SW 1271 (cell line): ENCODE measurements at regions not wholly inside any gene's neighbourhood (a gene's known extent, or its start where the extent isn't known, plus 50 kb on each side); places are given as distances from the start of the nearest gene placed in this dataset.

Experiments
- DNase-seq, 2 experiments: peaks; one replicate each; lab custom pipeline; 2025; lab: John Stamatoyannopoulos, UW

DNA sequence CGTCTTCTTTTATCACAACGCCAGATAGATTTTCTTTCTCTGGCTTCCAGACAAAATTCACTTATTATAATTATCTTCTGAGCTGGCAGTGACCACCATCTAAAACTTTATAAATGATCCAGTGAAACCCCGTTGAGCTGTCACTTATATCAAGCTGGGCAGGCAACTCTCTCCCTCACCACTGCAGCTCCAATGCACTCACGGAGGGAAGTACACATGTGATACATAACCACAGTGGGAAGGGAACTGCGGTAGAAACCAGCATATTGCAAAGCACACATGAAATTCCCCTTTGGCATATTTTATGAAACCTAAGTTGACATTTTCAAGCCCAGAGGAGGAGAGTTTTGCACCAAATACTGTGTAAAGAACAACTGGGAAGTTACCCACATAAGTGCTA is 536.9 kb downstream of the HACE1 start:
- no peak for DNase-seq

DNA sequence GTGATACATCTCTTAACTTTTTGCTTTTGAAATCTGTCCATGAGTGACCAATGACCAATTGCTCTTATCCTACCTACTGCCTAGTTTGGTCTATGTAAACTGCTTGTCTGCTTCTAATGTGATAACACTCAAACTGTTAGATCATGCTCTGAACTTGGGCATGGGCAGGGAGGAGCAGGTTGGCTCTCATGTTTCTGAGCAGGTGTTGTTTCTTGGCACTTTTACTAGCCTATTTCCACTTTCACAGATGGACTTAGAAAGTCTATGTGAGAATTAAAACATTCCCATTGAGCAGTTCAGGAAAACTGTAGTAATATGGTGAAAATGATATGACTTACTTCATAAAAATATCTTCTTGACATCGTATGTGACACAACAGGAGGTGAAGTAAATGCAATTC is 538.4 kb downstream of the HACE1 start:
- no peak for DNase-seq

DNA sequence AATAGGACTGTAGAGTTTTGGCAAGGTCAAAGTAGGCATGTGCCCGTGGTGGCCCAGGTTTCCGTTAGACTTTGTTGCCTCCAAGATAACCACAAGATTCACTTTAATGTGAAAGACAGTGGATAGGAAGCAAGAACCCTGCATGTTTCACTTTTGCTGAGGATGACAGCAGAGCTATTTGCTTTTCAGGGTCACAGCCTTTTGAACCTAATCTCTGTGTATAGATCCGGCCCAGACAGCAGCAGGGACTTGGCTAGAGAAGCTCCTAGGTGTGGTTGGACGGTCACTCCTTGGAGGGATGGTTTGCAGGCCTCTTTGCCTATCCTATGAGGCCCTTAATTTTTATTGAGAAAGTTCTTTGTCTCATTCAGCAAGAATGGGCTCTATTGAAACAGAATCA is 538.8 kb downstream of the HACE1 start:
- DNase-seq = no peak

DNA sequence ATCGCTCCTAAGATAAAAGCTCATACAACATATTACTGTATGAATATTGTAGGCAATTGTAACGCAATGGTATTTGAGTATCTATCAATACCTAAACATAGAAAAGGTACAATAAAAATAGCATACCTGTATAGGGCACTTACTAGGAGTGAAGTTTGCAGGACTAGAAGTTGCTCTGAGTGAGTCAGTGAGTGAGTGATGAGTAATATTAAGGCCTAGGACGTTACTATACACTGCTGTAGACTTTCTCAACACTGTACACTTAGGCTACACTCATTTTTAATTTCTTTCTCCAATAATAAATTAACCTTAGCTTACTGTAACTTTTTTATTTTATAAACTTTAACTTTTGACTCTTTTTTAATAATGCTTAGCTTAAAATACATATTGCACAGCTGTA is 546.9 kb downstream of the HACE1 start:
- no peak for DNase-seq

DNA sequence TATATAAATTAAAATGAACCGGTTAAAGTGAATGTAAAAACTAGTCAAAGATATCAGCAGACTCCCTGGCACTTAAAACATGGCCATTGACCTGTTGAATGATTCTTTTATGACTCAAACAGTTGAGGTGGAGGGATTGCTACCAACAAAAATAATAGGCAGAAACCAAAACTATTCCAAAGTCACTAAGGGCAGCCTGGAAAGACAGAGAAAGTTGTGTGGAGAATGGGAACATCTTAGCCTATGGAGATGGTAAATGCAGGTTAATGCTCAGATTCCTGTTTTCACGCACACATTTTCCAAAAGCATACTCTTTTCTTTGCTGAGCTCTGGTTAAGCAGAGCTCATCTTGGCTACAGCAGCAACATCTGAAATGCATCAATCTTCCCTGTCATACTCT is 553.5 kb downstream of the HACE1 start:
- DNase-seq = no peak

DNA sequence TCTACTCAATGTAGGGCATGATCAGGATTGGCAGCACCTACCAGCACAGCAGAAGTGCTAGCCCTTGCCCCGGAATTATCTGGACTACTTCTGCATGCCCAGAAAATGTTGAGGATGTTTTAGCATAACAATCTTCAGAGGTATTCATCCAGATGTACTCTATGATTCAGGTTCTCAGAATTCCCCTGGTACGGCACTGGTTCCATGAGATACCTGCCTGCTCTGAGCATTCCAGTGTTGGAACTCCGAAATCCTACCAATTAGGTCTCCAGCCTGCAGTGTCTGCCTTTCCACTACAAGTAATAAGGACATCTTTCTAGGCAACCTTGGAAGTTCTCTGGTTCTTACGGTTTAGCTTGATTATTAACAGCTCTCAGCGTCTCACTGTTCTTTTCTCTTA is 554.5 kb downstream of the HACE1 start:
- DNase-seq = no peak

DNA sequence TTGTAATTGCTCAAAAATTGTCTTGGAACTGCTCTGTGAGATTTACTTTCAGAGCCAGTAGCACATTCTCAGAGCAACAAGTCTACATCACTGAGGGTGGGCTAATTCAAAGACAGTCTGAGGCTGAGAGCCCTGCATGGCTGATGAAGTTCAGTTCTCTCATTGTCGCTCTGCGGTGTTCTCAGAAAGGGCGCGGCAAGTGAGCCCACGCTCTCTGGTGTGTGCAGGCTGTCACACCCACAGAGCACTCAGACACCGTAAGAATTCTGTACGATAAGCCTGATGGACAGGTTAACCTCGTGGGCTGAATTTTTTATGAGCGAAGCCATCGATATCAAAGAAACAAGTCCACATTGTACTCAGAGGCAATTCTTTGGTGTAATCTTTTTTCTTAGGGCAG is 557.8 kb downstream of the HACE1 start:
- no peak for DNase-seq

DNA sequence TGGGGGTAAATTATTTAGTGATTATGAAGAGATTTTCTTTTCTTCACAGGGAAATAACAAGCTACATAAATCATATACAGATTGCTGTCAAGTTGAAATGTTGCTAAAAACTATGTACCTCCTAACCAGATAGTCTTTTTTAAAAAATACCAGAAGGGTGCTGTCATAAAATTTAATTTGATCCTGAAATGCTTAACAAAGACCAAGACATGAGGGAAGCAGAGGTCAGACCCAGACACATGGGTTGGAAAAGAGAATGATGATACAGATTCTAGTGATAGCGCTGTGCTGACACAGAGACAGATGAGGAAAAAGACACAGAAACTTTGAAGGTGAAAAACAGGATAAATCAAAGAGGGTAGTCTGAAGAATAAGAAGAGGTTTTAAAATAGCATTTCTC is 573.1 kb downstream of the HACE1 start:
- no peak for DNase-seq

DNA sequence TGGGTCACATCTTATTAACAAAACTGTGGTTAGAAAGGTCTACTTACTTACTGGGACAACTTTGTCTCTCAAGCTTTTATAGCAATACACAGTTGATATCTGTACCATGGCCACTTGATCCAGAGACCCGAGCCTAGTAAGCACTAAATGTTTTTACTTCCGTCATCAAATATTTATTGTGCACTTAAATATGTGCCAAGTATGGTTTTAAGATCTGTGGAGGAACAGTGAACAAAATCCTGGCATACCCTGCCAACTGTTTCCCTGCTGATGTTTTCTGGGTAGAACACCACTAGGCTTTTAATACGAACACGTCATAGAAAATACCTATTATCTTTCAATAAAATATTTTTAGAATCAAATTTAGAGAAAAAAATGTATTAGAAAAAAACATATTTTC is 574.8 kb downstream of the HACE1 start:
- DNase-seq = no peak

DNA sequence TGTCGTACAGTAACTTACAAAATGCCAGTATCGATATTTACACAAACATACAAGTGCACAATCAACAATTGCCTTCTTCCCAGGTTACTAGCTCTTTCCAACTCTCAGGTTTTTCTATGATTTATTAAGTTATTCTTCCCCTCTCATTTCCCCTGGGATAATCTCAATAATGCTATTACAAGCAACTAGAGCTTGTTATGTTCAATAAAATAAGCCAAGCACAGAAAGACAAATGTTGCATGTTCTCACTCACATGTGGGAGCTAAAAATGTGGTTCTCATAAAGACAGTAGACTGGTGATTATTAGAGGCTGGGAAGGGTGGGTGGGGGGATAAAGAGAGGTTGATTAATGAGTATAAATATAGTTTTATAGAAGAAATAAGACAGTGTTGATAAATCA is 577.1 kb downstream of the HACE1 start:
- no peak for DNase-seq

DNA sequence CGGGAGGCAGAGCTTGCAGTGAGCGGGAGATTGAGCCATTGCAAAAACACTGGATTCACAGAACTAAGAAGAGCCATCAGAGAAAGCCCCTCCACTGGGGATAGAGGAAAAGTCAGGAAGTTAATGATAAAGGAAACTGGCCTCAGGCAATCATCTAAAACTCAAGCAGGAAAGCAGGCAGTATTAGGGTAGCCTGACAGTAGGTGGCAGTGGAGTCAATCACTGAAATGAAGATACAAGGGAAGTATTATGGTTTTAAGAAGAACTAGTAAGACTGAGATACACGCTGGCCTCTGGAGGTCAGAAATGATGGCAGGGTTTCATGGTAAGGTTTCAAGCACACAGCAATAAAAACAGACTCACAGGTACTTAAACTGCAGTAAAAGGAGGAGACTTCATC is 578.3 kb downstream of the HACE1 start:
- no peak for DNase-seq

DNA sequence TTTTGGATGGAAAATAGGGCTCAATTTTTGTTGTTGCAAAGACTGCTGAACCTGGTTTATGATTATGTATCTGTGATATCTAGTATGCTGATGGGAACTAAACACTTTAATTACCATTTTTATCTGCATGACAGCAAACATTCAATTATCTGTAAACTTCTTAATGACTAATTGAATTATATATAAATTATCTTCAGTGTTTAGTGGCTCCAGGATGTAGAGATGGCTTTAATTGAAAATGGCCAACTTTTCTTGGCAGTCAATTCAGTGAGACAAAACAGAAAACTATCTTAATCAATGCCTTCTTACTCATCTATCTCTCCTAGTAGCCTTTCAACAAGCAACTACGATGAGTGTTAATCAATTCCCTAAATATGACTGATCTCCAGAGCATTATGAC is 591.3 kb downstream of the HACE1 start:
- DNase-seq = no peak

DNA sequence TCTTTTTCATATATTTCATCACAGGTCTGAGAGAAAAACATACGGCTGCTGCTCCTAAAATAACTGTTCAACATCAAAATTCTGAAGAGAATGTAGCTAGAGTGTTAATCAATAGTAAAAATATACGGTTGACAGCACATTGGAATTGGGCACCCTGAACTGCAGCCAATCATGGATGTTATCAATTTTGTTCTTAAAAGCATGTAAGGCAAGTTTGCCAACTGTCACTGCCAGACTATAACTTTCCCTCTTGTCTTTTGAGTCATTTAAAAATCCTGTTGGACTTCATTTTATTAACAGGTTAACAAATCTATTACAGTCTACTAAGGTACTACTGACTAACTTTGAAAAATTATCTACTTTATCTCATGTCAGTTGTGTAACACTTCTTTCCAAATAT is 592.8 kb downstream of the HACE1 start:
- DNase-seq = no peak

DNA sequence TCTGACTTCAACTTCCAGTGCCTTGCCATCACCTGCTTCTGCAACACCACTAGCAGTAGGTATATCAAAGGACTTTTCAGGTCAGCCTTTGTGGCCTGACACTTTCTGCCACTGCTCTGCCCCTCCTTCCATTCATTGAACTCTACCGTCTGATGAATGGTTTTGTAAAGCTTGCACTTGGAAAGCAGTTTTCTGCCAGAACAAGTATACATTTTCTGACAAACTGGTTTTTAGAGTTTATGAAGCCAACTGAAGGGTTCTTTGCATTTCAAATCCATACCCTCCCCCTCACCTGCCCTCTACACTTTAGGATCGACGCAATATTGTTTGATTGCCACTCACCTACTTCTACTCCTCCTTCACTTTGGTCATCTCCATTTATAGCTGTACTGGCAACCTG is 603.1 kb downstream of the HACE1 start:
- no peak for DNase-seq

DNA sequence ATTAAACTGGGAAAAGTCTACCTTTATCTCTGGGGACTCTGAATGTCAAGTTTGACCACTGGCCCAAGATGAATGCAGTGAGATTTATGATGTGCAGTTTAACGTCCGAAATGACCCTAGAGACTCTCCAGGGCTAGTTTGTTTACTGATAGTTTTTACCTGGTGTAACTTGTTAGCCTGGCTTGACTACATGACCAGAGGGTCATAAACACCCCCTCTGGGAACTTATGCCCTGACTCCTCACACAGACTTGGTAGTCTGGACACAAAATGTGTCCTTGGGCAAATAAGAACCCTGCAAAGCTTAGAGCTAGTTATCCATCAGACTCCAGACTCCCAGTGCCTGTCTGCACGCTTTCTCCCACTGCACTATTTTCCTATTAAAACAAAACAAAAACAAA is 606.5 kb downstream of the HACE1 start:
- DNase-seq = no peak

DNA sequence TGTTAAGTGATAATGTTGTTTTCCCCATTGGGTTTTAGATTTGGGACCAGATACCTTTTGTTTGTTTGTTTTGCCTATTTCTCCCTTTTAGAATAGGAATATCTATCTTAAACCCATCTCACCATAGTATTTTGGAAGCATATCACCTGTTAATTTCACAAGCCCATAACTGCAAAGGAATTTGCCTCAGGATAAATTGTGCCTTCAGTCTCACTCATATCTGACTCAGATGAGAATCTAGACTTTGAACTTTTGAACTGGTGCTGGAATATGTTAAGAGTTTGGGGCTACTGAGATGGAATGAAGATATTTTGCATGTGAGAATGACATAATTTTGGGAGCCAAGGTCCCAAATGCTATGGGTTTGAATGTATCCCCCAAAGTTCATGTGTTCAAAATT is 607.4 kb downstream of the HACE1 start:
- DNase-seq = no peak

DNA sequence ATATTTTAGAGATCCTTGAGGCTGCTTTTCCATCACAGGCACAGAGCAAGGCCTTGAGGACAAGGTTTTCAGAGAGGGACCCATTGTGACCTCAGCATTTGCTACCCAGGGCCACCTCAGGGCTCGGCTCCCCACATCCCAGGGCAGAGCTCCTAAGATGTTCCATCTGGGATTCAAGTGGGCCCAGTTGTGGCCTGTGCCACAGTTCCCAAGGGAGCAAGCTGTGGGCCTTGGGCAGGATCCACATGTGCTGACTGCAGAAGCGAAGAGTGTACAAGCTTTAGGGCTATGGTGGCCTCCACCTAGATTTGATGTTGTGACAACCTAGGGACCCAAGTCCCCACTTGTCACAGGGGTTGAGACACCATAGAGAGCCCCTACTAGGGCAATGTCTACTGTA is 608.1 kb downstream of the HACE1 start:
- no peak for DNase-seq

DNA sequence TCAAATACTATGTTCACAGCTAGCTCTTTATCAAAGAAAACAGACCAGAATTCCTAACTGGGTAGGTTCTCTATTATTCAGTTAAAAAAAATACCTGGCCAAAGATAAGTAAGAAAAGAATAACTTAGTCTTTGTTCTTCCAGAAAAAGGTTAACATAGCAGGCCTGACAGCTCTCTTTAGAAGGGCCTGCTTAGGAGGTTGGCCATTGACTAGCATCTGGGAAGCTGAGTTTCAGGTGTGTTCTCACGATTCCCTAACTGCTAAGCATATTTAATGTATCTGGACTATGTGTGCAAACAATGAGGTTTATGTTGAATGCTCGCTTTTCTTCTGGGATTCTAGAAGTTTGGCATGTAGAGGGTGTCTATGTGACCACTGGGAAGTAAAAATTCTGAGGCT is 618.9 kb downstream of the HACE1 start:
- no peak for DNase-seq

DNA sequence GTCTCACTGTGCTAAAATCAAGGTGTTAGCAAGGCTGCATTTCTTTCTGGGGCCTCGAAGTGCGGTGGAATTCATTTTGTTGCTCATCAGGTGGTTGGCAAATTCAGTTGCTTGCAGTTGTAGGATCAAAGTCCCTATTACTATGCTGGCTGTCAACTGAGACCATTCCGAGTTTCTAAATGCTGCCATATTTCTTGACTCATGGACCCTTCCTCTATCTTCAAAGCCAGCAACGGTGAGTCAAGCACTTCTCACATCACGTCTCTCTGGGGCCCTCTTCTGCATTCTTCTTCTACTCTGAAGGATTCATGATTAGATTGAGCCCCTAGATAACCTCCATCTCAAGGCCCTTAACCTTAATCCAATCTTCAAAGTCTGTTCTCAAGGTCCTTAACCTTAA is 619.7 kb downstream of the HACE1 start:
- no peak for DNase-seq

DNA sequence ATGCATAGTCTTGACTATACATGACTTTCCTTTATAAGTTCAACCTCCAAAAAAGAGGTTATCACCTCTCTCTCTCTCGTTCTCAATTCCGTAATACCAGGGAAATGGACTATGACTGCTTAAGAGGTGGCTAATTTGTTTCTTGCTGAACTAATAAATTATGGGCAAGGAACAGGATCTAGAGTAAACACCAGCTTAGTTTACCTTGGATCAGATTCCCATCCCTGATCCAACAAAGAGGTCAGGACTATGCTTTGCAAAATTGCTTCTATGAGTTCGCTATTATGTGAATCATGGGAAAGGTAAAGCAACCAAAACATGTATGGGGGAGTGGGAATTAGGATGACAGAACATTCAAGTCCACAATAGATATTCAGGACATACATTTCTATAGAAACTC is 630.7 kb downstream of the HACE1 start:
- DNase-seq = no peak

DNA sequence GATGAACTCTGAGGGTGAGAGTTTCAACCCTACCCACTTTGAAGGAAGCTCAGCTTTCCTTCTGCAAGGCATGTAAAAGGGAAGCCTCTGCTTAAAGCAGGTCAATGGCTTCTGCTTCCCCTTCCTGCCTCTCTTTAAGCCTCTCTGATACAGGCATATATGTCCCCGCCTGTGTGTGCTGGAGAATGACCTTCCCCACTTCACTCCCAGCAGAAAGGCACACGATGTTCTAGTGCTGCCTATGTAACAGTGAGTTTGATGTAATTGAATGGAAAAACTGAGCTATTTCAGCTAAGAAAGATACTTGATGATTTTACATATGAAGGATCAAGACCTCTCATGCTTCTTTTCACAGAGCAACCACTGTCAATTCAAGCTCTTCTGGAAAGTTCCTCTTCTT is 632.2 kb downstream of the HACE1 start:
- DNase-seq = no peak

DNA sequence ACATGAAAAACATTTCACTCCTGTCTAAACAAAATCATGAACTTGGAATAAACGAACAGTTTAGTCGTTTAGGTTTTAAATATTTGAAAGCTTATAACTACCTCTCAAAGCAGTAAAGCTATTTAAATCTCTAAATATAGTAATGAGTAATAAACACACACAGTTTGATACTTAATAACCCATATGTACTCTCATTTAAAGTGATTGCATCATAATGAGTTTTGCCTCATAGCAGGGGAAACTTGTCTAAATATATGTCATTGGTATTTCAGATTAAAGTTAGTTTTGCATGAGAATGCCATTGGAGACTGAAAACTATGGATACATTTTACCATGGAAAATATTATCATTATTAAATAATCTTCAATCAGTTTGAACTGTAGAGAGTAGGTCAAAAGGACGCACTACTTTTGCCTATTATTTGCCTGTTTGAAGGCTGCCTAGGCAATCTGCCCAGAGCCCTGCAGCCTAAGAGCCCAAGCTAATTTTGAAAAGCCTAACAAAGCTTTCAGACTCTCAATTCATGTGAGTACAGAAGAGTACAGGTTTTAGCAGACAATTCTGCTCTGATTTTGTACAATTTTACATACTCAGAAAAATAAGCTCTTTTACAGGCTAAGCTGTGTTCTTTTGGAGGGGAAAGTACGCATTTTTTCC is 632.8 kb downstream of the HACE1 start:
- DNase-seq = no peak

DNA sequence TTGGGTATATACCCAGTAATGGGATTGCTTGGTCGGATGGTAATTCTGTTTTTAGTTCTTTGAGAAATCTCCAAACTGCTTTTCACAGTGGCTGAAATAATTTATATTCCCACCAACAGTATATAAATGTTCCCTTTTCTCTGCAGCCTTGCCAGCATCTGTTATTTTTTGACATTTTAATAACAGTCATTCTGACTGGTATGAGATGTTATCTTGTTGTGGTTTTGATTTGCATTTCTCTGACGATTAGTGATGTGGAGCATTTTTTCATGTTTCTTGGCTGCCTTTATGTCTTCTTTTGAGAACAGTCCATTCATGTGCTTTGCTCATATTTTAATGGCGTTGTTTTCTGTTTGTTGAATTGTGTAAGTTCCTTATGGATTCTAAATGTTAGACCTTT is 641.6 kb downstream of the HACE1 start:
- DNase-seq = no peak

DNA sequence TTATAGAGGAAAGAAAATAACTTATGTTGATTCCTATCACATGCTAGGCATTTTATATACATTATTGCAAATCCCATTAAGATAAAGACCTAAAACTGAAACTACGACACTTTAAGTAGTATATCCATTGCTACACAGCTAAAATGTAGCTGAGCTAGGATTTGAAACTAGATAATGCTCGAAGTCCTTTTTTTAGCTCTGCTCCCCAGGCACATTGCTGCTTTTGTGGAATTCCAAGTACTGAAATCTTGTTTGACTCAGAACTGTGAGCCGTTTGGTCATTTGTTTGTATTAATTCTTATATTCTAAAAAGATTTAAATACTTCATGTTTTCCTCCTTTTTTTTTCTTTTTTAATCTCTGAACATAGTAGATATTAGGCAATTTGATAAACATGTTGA is 644.8 kb downstream of the HACE1 start:
- no peak for DNase-seq
